HepG2 (cell line): ENCODE measurements at regions not wholly inside any gene's neighbourhood (a gene's known extent, or its start where the extent isn't known, plus 50 kb on each side); places are given as distances from the start of the nearest gene placed in this dataset.

Experiments
- ATAC-seq: fragments of 200-7000 bp; cut with Tn5 transposase; 3 replicates; pipeline ENCODE4 v1.9.1; 2020; ENCODE audit warnings: mild to moderate bottlenecking, moderate library complexity
- BruUV-seq: library from RNA; stranded (reverse); fragments of 400-500 nt; replicated peaks from 2 replicates; lab custom pipeline; 2021; lab: Mats Ljungman, UMichigan
- CTCF ChIA-PET: fragments of 300-600 bp; formaldehyde crosslinking; extraction: SDS; loops from one replicate; lab custom pipeline; 2021; ENCODE audit warnings: low total read pairs, inconsistent platforms, low intra/inter-chr PET ratio; lab: Yijun Ruan, JAX
- POLR2A ChIA-PET: fragments of 350-600 bp; sonication (Branson Sonifier 250); formaldehyde crosslinking; loops from one replicate; lab custom pipeline; 2020; ENCODE audit warnings: antibody characterized with exemption, inconsistent platforms; lab: Yijun Ruan, JAX
- DNase-seq: peaks from one replicate; pipeline ENCODE4 v3.0.0-alpha.2; 2015; ENCODE audit warnings: low spot score
- FAIRE-seq: peaks from 3 replicates; lab custom pipeline; 2011; peaks lifted over from hg19 to GRCh38; lab: Jason Lieb, UNC
- H2AFZ ChIP-seq: one replicate; pipeline ENCODE4 v1.6.1; 2011; ENCODE audit warnings: low read length, inconsistent platforms
- H3K27ac ChIP-seq: fragments of 300-600 bp; 3 replicates; pipeline ENCODE4 v1.8.0; 2011; ENCODE audit warnings: mixed run types, mild to moderate bottlenecking, mixed read lengths, low read length, inconsistent platforms; ENCODE audit not compliant: insufficient read depth; ENCODE audit errors: extremely low read length
- H3K27me3 ChIP-seq, 2 experiments: fragments of 200-600 bp in 1 of 2; 2 replicates in 1 of 2; 3 replicates in 1 of 2; pipeline versions ENCODE4 v1.6.0 to v1.8.0; 2011; ENCODE audit warnings: low read length in 2 of 2, mild to moderate bottlenecking in 2 of 2, moderate library complexity in 2 of 2, inconsistent platforms in 1 of 2; ENCODE audit not compliant: insufficient read depth in 2 of 2, control insufficient read depth in 1 of 2
- H3K36me3 ChIP-seq, 2 experiments: fragments of 200-600 bp in 1 of 2; replicated peaks in 1 of 2; 2 replicates in 1 of 2; 3 replicates in 1 of 2; pipeline versions ENCODE4 v1.5.1 to v1.8.0; 2011; ENCODE audit warnings: low read length in 2 of 2, inconsistent platforms in 1 of 2; ENCODE audit not compliant: insufficient read depth in 2 of 2, control insufficient read depth in 1 of 2
- H3K4me1 ChIP-seq: 2 replicates; pipeline ENCODE4 v1.5.1; 2012; ENCODE audit warnings: low read length, inconsistent platforms; ENCODE audit not compliant: insufficient read depth
- H3K4me2 ChIP-seq: 2 replicates; pipeline ENCODE4 v1.6.0; 2011; ENCODE audit warnings: low read depth, low read length, inconsistent platforms
- H3K4me3 ChIP-seq, 3 experiments: fragments of 200-600 bp in 1 of 3; sonication (generic), shearing (Covaris generic) in 1 of 3; replicated peaks in 1 of 3; 2 replicates each; pipeline ENCODE4 v1.5.1; 2011 to 2016; ENCODE audit warnings: low read length in 3 of 3, inconsistent platforms in 2 of 3, low read depth in 2 of 3, mild to moderate bottlenecking in 2 of 3, control low read depth in 1 of 3, mixed read lengths in 1 of 3; ENCODE audit not compliant: insufficient read depth in 1 of 3
- H3K79me2 ChIP-seq: one replicate; pipeline ENCODE4 v1.6.1; 2011; ENCODE audit warnings: low read length, inconsistent platforms; ENCODE audit not compliant: insufficient read depth
- H3K9ac ChIP-seq: 2 replicates; pipeline ENCODE4 v1.6.0; 2011; ENCODE audit warnings: mild to moderate bottlenecking, low read depth, low read length, inconsistent platforms; ENCODE audit not compliant: insufficient read depth
- H3K9me3 ChIP-seq: 2 replicates; pipeline ENCODE4 v1.5.1; 2012; ENCODE audit warnings: mild to moderate bottlenecking, low read length
- H4K20me1 ChIP-seq: 2 replicates; pipeline ENCODE4 v1.6.0; 2011; ENCODE audit warnings: inconsistent platforms, mild to moderate bottlenecking, low read length, moderate library complexity; ENCODE audit not compliant: insufficient read depth
- CENPX ChIP-seq: sonication (generic); formaldehyde crosslinking; IDR thresholded peaks from 2 replicates; pipeline ENCODE4 v1.9.0; 2021; ENCODE audit warnings: mild to moderate bottlenecking, missing genetic modification reagents, moderate library complexity
- CREM ChIP-seq, 2 experiments: sonication (generic) in 1 of 2; formaldehyde crosslinking in 1 of 2; IDR thresholded peaks; 2 replicates each; pipeline versions ENCODE4 v1.4.0 to v1.6.1; 2016 to 2020; ENCODE audit warnings: antibody characterized with exemption in 1 of 2, mild to moderate bottlenecking in 1 of 2, missing genetic modification reagents in 1 of 2
- E2F2 ChIP-seq: sonication (generic); formaldehyde crosslinking; IDR thresholded peaks from 2 replicates; pipeline ENCODE4 v1.4.0; 2020; ENCODE audit warnings: missing genetic modification reagents, borderline replicate concordance
- KDM4B ChIP-seq: sonication (generic); formaldehyde crosslinking; IDR thresholded peaks from 2 replicates; pipeline ENCODE4 v1.4.0; 2020; ENCODE audit warnings: missing genetic modification reagents
- NFKBIZ ChIP-seq: IDR thresholded peaks from 2 replicates; pipeline ENCODE4 v1.6.1; 2018; ENCODE audit warnings: missing genetic modification reagents, missing compliant biosample characterization
- ZNF33A ChIP-seq: sonication (generic); formaldehyde crosslinking; IDR thresholded peaks from 2 replicates; pipeline ENCODE4 v1.5.1; 2020; ENCODE audit warnings: missing genetic modification reagents, mild to moderate bottlenecking, moderate library complexity, borderline replicate concordance
- ZSCAN22 ChIP-seq: sonication (generic); formaldehyde crosslinking; IDR thresholded peaks from 2 replicates; pipeline ENCODE4 v1.4.0; 2020; ENCODE audit warnings: mild to moderate bottlenecking, missing genetic modification reagents
- WGBS: methylation state at CpG from one replicate; pipeline ENCODE4 v1.1.6; 2017; ENCODE audit warnings: low lambda C conversion rate; 5-methylcytosine and 5-hydroxymethylcytosine counted together
- in situ Hi-C: cut with HindIII; loops from 2 replicates; pipeline ENCODE4 v1.10.0; 2017; ENCODE audit warnings: low pct_unique_long_range_greater_than_20kb; ENCODE audit not compliant: extremely low pct_ligation_motif_present
- intact Hi-C: fragments of 100-400 bp; cut with micrococcal nuclease; formaldehyde crosslinking; loops from one replicate; pipeline ENCODE4 v1.10.0; 2022; ENCODE audit not compliant: unreplicated experiment
- TF ChIP-seq, protein P1 (sequence below): sonication (generic); formaldehyde crosslinking; IDR thresholded peaks from 2 replicates; pipeline ENCODE4 v1.9.0; 2021; ENCODE audit warnings: mild to moderate bottlenecking, missing genetic modification reagents

DNA sequence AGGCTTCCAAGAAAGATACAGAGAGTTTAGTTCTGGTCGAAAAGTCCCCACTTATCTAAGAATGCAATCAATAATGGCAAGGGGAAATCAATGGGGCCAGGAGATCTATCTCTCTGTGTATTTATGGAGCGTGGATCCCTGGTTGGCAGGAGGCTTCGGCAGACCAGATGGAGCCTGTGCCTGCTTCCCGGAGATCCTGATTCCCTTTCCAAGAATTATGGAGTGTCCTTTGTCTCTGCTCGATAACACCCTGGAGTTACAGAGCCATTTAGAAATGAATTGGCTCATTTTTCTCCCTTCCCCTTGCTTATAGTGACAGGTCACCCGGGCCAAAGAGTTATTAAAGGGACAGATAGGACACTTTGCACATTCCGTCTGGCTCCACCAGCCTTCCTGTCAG, 92.4 kb downstream of the ISX start:
- ATAC-seq (no peak), DNase-seq (no peak), FAIRE-seq (no peak)
- 0 out of 5 replicates have a peak, but pooled peaks cover 0 to 1% of the 10 kb centered on the region in 2 experiments for H3K27me3 ChIP-seq
- no peak overlapping the region for H3K4me2 ChIP-seq
- H4K20me1 ChIP-seq: no peaks in the 10 kb centered on the region
- in situ Hi-C loops: loop anchor here (10.0 kb wide), 1 partner anchor 744 kb away; no protein-coding TSS in a partner anchor
- CTCF ChIA-PET: no interaction called here
- no peak overlapping the region for H2AFZ ChIP-seq
- no peaks in the 10 kb centered on the region for H3K36me3 ChIP-seq
- TF ChIP-seq ZNF33A (CRISPR knock-in tag): no peak
- TF ChIP-seq KDM4B (CRISPR knock-in tag): no peak
- TF ChIP-seq CREM (IDR thresholded peaks at IDR 0.05): no peak
- no peak for TF ChIP-seq CREM (CRISPR knock-in tag; IDR thresholded peaks at IDR 0.05)
- TF ChIP-seq NFKBIZ (CRISPR knock-in tag): no peak
- TF ChIP-seq, protein P1, sequence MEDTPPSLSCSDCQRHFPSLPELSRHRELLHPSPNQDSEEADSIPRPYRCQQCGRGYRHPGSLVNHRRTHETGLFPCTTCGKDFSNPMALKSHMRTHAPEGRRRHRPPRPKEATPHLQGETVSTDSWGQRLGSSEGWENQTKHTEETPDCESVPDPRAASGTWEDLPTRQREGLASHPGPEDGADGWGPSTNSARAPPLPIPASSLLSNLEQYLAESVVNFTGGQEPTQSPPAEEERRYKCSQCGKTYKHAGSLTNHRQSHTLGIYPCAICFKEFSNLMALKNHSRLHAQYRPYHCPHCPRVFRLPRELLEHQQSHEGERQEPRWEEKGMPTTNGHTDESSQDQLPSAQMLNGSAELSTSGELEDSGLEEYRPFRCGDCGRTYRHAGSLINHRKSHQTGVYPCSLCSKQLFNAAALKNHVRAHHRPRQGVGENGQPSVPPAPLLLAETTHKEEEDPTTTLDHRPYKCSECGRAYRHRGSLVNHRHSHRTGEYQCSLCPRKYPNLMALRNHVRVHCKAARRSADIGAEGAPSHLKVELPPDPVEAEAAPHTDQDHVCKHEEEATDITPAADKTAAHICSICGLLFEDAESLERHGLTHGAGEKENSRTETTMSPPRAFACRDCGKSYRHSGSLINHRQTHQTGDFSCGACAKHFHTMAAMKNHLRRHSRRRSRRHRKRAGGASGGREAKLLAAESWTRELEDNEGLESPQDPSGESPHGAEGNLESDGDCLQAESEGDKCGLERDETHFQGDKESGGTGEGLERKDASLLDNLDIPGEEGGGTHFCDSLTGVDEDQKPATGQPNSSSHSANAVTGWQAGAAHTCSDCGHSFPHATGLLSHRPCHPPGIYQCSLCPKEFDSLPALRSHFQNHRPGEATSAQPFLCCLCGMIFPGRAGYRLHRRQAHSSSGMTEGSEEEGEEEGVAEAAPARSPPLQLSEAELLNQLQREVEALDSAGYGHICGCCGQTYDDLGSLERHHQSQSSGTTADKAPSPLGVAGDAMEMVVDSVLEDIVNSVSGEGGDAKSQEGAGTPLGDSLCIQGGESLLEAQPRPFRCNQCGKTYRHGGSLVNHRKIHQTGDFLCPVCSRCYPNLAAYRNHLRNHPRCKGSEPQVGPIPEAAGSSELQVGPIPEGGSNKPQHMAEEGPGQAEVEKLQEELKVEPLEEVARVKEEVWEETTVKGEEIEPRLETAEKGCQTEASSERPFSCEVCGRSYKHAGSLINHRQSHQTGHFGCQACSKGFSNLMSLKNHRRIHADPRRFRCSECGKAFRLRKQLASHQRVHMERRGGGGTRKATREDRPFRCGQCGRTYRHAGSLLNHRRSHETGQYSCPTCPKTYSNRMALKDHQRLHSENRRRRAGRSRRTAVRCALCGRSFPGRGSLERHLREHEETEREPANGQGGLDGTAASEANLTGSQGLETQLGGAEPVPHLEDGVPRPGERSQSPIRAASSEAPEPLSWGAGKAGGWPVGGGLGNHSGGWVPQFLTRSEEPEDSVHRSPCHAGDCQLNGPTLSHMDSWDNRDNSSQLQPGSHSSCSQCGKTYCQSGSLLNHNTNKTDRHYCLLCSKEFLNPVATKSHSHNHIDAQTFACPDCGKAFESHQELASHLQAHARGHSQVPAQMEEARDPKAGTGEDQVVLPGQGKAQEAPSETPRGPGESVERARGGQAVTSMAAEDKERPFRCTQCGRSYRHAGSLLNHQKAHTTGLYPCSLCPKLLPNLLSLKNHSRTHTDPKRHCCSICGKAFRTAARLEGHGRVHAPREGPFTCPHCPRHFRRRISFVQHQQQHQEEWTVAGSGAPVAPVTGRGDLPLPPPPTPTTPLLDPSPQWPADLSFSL (CRISPR knock-in tag): no peak
- TF ChIP-seq CENPX (CRISPR knock-in tag): no peak
- TF ChIP-seq E2F2: no peak
- TF ChIP-seq ZSCAN22 (CRISPR knock-in tag): no peak
- no peak overlapping the region for H3K9ac ChIP-seq
- intact Hi-C loops: no loop called here
- no peaks in the 10 kb centered on the region for H3K4me1 ChIP-seq
- POLR2A ChIA-PET: no interaction called here
- WGBS: 56% methylated on average over 7 of the region's 7 CpGs
- BruUV-seq: no TSS peak
- no peak overlapping the region for H3K27ac ChIP-seq
- H3K4me3 ChIP-seq: no peak overlapping the region
- no peaks in the 10 kb centered on the region for H3K9me3 ChIP-seq
- no peaks in the 10 kb centered on the region for H3K79me2 ChIP-seq
